HepG2 (cell line): ENCODE measurements at regions not wholly inside any gene's neighbourhood (a gene's known extent, or its start where the extent isn't known, plus 50 kb on each side); places are given as distances from the start of the nearest gene placed in this dataset.

ENCODE experiments used
- ATAC-seq: fragments of 200-7000 bp; cut with Tn5 transposase; 3 replicates; pipeline ENCODE4 v1.9.1; 2020; ENCODE audit warnings: mild to moderate bottlenecking, moderate library complexity
- BruUV-seq: library from RNA; stranded (reverse); fragments of 400-500 nt; replicated peaks from 2 replicates; lab custom pipeline; 2021; lab: Mats Ljungman, UMichigan
- CTCF ChIA-PET: fragments of 300-600 bp; formaldehyde crosslinking; extraction: SDS; loops from one replicate; lab custom pipeline; 2021; ENCODE audit warnings: low total read pairs, inconsistent platforms, low intra/inter-chr PET ratio; lab: Yijun Ruan, JAX
- POLR2A ChIA-PET: fragments of 350-600 bp; sonication (Branson Sonifier 250); formaldehyde crosslinking; loops from one replicate; lab custom pipeline; 2020; ENCODE audit warnings: antibody characterized with exemption, inconsistent platforms; lab: Yijun Ruan, JAX
- DNase-seq: peaks from one replicate; pipeline ENCODE4 v3.0.0-alpha.2; 2015; ENCODE audit warnings: low spot score
- FAIRE-seq: peaks from 3 replicates; lab custom pipeline; 2011; peaks lifted over from hg19 to GRCh38; lab: Jason Lieb, UNC
- H2AFZ ChIP-seq: one replicate; pipeline ENCODE4 v1.6.1; 2011; ENCODE audit warnings: low read length, inconsistent platforms
- H3K27ac ChIP-seq: fragments of 300-600 bp; 3 replicates; pipeline ENCODE4 v1.8.0; 2011; ENCODE audit warnings: mixed run types, mild to moderate bottlenecking, mixed read lengths, low read length, inconsistent platforms; ENCODE audit not compliant: insufficient read depth; ENCODE audit errors: extremely low read length
- H3K27me3 ChIP-seq, 2 experiments: fragments of 200-600 bp in 1 of 2; 2 replicates in 1 of 2; 3 replicates in 1 of 2; pipeline versions ENCODE4 v1.6.0 to v1.8.0; 2011; ENCODE audit warnings: low read length in 2 of 2, mild to moderate bottlenecking in 2 of 2, moderate library complexity in 2 of 2, inconsistent platforms in 1 of 2; ENCODE audit not compliant: insufficient read depth in 2 of 2, control insufficient read depth in 1 of 2
- H3K36me3 ChIP-seq, 2 experiments: fragments of 200-600 bp in 1 of 2; replicated peaks in 1 of 2; 2 replicates in 1 of 2; 3 replicates in 1 of 2; pipeline versions ENCODE4 v1.5.1 to v1.8.0; 2011; ENCODE audit warnings: low read length in 2 of 2, inconsistent platforms in 1 of 2; ENCODE audit not compliant: insufficient read depth in 2 of 2, control insufficient read depth in 1 of 2
- H3K4me1 ChIP-seq: 2 replicates; pipeline ENCODE4 v1.5.1; 2012; ENCODE audit warnings: low read length, inconsistent platforms; ENCODE audit not compliant: insufficient read depth
- H3K4me2 ChIP-seq: 2 replicates; pipeline ENCODE4 v1.6.0; 2011; ENCODE audit warnings: low read depth, low read length, inconsistent platforms
- H3K4me3 ChIP-seq, 3 experiments: fragments of 200-600 bp in 1 of 3; sonication (generic), shearing (Covaris generic) in 1 of 3; replicated peaks in 1 of 3; 2 replicates each; pipeline ENCODE4 v1.5.1; 2011 to 2016; ENCODE audit warnings: low read length in 3 of 3, inconsistent platforms in 2 of 3, low read depth in 2 of 3, mild to moderate bottlenecking in 2 of 3, control low read depth in 1 of 3, mixed read lengths in 1 of 3; ENCODE audit not compliant: insufficient read depth in 1 of 3
- H3K79me2 ChIP-seq: one replicate; pipeline ENCODE4 v1.6.1; 2011; ENCODE audit warnings: low read length, inconsistent platforms; ENCODE audit not compliant: insufficient read depth
- H3K9ac ChIP-seq: 2 replicates; pipeline ENCODE4 v1.6.0; 2011; ENCODE audit warnings: mild to moderate bottlenecking, low read depth, low read length, inconsistent platforms; ENCODE audit not compliant: insufficient read depth
- H3K9me3 ChIP-seq: 2 replicates; pipeline ENCODE4 v1.5.1; 2012; ENCODE audit warnings: mild to moderate bottlenecking, low read length
- H4K20me1 ChIP-seq: 2 replicates; pipeline ENCODE4 v1.6.0; 2011; ENCODE audit warnings: inconsistent platforms, mild to moderate bottlenecking, low read length, moderate library complexity; ENCODE audit not compliant: insufficient read depth
- MED1 ChIP-seq: sonication (generic); formaldehyde crosslinking; IDR thresholded peaks from 2 replicates; pipeline ENCODE4 v1.4.0; 2020; ENCODE audit warnings: missing genetic modification reagents
- SALL2 ChIP-seq: sonication (generic); formaldehyde crosslinking; IDR thresholded peaks from 2 replicates; pipeline ENCODE4 v1.8.1; 2023; ENCODE audit warnings: mild to moderate bottlenecking, missing genetic modification reagents, inconsistent platforms
- SIX1 ChIP-seq: sonication (generic); formaldehyde crosslinking; IDR thresholded peaks from 2 replicates; pipeline ENCODE4 v1.4.0; 2020; ENCODE audit warnings: missing genetic modification reagents, borderline replicate concordance
- SKIL ChIP-seq: sonication (generic); formaldehyde crosslinking; IDR thresholded peaks from 2 replicates; pipeline ENCODE4 v1.8.0; 2022; ENCODE audit warnings: missing genetic modification reagents, mild to moderate bottlenecking, moderate library complexity, borderline replicate concordance
- SNRNP70 ChIP-seq: fragments of 200-400 bp; formaldehyde crosslinking; IDR thresholded peaks from 2 replicates; pipeline ENCODE4 v1.6.1; 2017; ENCODE audit warnings: mild to moderate bottlenecking, low read depth, low read length, moderate library complexity
- TRAFD1 ChIP-seq: sonication (generic); formaldehyde crosslinking; IDR thresholded peaks from 2 replicates; pipeline ENCODE4 v1.5.1; 2020; ENCODE audit warnings: missing genetic modification reagents, mild to moderate bottlenecking, borderline replicate concordance
- U2AF1 ChIP-seq: fragments of 200-400 bp; formaldehyde crosslinking; optimal IDR thresholded peaks from 2 replicates; pipeline ENCODE3; 2017; ENCODE audit warnings: mild to moderate bottlenecking, low read depth, low read length
- ZNF335 ChIP-seq: sonication (generic); formaldehyde crosslinking; IDR thresholded peaks from 2 replicates; pipeline ENCODE4 v1.4.0; 2020; ENCODE audit warnings: missing genetic modification reagents
- ZNF432 ChIP-seq: sonication (generic); formaldehyde crosslinking; IDR thresholded peaks from 2 replicates; pipeline ENCODE4 v1.5.0; 2020; ENCODE audit warnings: missing genetic modification reagents, mild to moderate bottlenecking, borderline replicate concordance
- ZNF589 ChIP-seq: sonication (generic); formaldehyde crosslinking; conservative IDR thresholded peaks from 2 replicates; pipeline ENCODE4 v1.8.0; 2022; ENCODE audit warnings: mild to moderate bottlenecking, moderate library complexity, missing genetic modification reagents
- WGBS: methylation state at CpG from one replicate; pipeline ENCODE4 v1.1.6; 2017; ENCODE audit warnings: low lambda C conversion rate; 5-methylcytosine and 5-hydroxymethylcytosine counted together
- in situ Hi-C: cut with HindIII; loops from 2 replicates; pipeline ENCODE4 v1.10.0; 2017; ENCODE audit warnings: low pct_unique_long_range_greater_than_20kb; ENCODE audit not compliant: extremely low pct_ligation_motif_present
- intact Hi-C: fragments of 100-400 bp; cut with micrococcal nuclease; formaldehyde crosslinking; loops from one replicate; pipeline ENCODE4 v1.10.0; 2022; ENCODE audit not compliant: unreplicated experiment
- TF ChIP-seq, protein P1 (sequence below): sonication (generic); formaldehyde crosslinking; IDR thresholded peaks from 2 replicates; pipeline ENCODE4 v1.8.1; 2023; ENCODE audit warnings: mild to moderate bottlenecking, missing genetic modification reagents

DNA sequence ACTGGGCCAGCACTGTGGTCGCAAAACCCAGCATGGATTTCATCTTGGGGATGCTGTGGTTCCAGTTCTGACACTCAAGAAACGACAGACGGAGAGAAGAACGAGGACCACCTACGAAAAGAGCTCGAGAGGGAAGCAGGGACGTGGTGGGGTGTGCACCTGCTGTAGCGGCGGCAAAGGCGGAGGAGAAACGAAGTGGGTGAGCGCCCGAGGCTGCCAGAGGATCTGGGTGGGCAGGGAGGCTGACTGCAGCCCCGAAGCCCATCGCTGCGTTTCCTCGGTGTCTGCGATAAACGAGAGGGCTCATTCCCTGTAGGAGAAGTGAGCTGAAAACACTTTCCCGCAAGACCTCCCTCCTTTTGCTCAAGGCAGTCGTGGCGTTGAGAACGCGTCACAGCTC lies 246.1 kb downstream of the OR4C45 start (continued):
- TF ChIP-seq ZNF589 (CRISPR knock-in tag) = no peak
- no peak for TF ChIP-seq TRAFD1 (CRISPR knock-in tag)
- TF ChIP-seq SKIL (CRISPR knock-in tag) = no peak

- FAIRE-seq = no peak
- H4K20me1 ChIP-seq = no peaks in the 10 kb centered on the region
- H3K4me1 ChIP-seq = no peaks in the 10 kb centered on the region
- in situ Hi-C loops (no loop called here), intact Hi-C loops (no loop called here)
- H2AFZ ChIP-seq = no peak overlapping the region
- ChIA-PET POLR2A (no interaction called here), CTCF (no interaction called here)
- no peak overlapping the region for H3K9ac ChIP-seq
- no peak for DNase-seq
- no TSS peak for BruUV-seq
- no peaks in the 10 kb centered on the region for H3K36me3 ChIP-seq
- WGBS = 83% methylated on average over 19 of the region's 59 CpGs
- no peaks in the 10 kb centered on the region for H3K79me2 ChIP-seq
- ATAC-seq = no peak
- H3K27ac ChIP-seq = no peak overlapping the region
- no peaks in the 10 kb centered on the region for H3K27me3 ChIP-seq
- H3K4me2 ChIP-seq = no peak overlapping the region
- no peak overlapping the region for H3K4me3 ChIP-seq
- H3K9me3 ChIP-seq = peaks cover 61% of the 10 kb centered on the region
- TF ChIP-seq, protein P1, sequence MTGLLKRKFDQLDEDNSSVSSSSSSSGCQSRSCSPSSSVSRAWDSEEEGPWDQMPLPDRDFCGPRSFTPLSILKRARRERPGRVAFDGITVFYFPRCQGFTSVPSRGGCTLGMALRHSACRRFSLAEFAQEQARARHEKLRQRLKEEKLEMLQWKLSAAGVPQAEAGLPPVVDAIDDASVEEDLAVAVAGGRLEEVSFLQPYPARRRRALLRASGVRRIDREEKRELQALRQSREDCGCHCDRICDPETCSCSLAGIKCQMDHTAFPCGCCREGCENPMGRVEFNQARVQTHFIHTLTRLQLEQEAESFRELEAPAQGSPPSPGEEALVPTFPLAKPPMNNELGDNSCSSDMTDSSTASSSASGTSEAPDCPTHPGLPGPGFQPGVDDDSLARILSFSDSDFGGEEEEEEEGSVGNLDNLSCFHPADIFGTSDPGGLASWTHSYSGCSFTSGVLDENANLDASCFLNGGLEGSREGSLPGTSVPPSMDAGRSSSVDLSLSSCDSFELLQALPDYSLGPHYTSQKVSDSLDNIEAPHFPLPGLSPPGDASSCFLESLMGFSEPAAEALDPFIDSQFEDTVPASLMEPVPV = no peak
- no peak for TF ChIP-seq SALL2 (CRISPR knock-in tag)
- no peak for TF ChIP-seq MED1 (CRISPR knock-in tag)
- TF ChIP-seq SIX1 = no peak
- TF ChIP-seq ZNF335 (CRISPR knock-in tag) = no peak
- TF ChIP-seq SNRNP70 = no peak
- TF ChIP-seq U2AF1 = no peak
- no peak for TF ChIP-seq ZNF432 (CRISPR knock-in tag)
These were observed 265.7 kb downstream of the OR4C45 start for GRCh38 chr11:50298182-50298988.
